Neural progenitor cell (in vitro differentiated cells): ENCODE measurements at regions not wholly inside any gene's neighbourhood (a gene's known extent, or its start where the extent isn't known, plus 50 kb on each side); places are given as distances from the start of the nearest gene placed in this dataset.
A peak's percentile ranks its signal among the peaks of the same experiment; 100 is the strongest.
"Not testable (repeated sequence)": the region's sequence is repeated elsewhere in the genome, so short reads cannot be mapped to it uniquely, and the experiment has no call there.

Experiments used
- DNase-seq: peaks from one replicate; pipeline ENCODE4 v3.0.0-alpha.2; 2016; ENCODE audit warnings: low spot score
- H2AFZ ChIP-seq: fragments of 200-600 bp; sonication (generic); replicated peaks from 2 replicates; pipeline ENCODE4 v1.6.1; 2016; ENCODE audit warnings: antibody characterized with exemption
- H3F3A ChIP-seq: fragments of 200-600 bp; sonication (generic); 2 replicates; pipeline ENCODE4 v1.6.1; 2016; ENCODE audit warnings: antibody characterized with exemption, low read depth
- H3K27ac ChIP-seq: fragments of 200-600 bp; sonication (generic); 2 replicates; pipeline ENCODE4 v1.5.1; 2016; ENCODE audit warnings: mild to moderate bottlenecking
- H3K27me3 ChIP-seq: fragments of 200-600 bp; sonication (generic); 2 replicates; pipeline ENCODE4 v1.6.1; 2016; ENCODE audit warnings: mild to moderate bottlenecking, moderate library complexity
- H3K36me3 ChIP-seq: fragments of 200-600 bp; sonication (generic); 2 replicates; pipeline ENCODE4 v1.5.1; 2016
- H3K4me1 ChIP-seq: fragments of 200-600 bp; sonication (generic); 2 replicates; pipeline ENCODE4 v1.6.1; 2016; ENCODE audit warnings: mixed run types
- H3K4me2 ChIP-seq: fragments of 200-600 bp; sonication (generic); 2 replicates; pipeline ENCODE4 v1.6.1; 2016
- H3K4me3 ChIP-seq: fragments of 200-600 bp; sonication (generic); 2 replicates; pipeline ENCODE4 v1.5.1; 2016
- H3K79me2 ChIP-seq: fragments of 200-600 bp; sonication (generic); 2 replicates; pipeline ENCODE4 v1.6.1; 2016; ENCODE audit warnings: low read depth
- H3K9ac ChIP-seq: fragments of 200-600 bp; sonication (generic); 2 replicates; pipeline ENCODE4 v1.6.1; 2016
- H3K9me3 ChIP-seq: fragments of 200-600 bp; sonication (generic); 2 replicates; pipeline ENCODE4 v1.5.1; 2016; ENCODE audit warnings: low read depth
- H4K20me1 ChIP-seq: fragments of 200-600 bp; sonication (generic); 2 replicates; pipeline ENCODE4 v1.6.1; 2016; ENCODE audit warnings: low read depth
- H3K27ac Mint-ChIP-seq: 3 replicates; pipeline ENCODE4 v1.8.0; 2021; ENCODE audit warnings: mixed read lengths
- H3K27me3 Mint-ChIP-seq: 2 replicates; pipeline ENCODE4 v1.8.0; 2022; ENCODE audit warnings: low read depth, mild to moderate bottlenecking, inconsistent platforms, moderate library complexity, mixed read lengths; ENCODE audit not compliant: insufficient read depth
- H3K36me3 Mint-ChIP-seq: 3 replicates; pipeline ENCODE4 v1.8.0; 2021; ENCODE audit warnings: mixed read lengths
- H3K4me1 Mint-ChIP-seq: 3 replicates; pipeline ENCODE4 v1.8.0; 2021; ENCODE audit warnings: mixed read lengths
- H3K4me3 Mint-ChIP-seq: 3 replicates; pipeline ENCODE4 v1.8.0; 2021; ENCODE audit warnings: mild to moderate bottlenecking, moderate library complexity, mixed read lengths
- H3K9me3 Mint-ChIP-seq: 3 replicates; pipeline ENCODE4 v1.8.0; 2020; ENCODE audit warnings: mixed read lengths
- EZH2 ChIP-seq: fragments of 200-600 bp; sonication (generic); IDR thresholded peaks from 2 replicates; pipeline ENCODE4 v1.6.1; 2017; ENCODE audit warnings: antibody characterized with exemption, mild to moderate bottlenecking, moderate library complexity
- EZH2phosphoT487 ChIP-seq: fragments of 200-600 bp; sonication (generic); IDR thresholded peaks from 2 replicates; pipeline ENCODE4 v1.6.1; 2017; ENCODE audit warnings: antibody characterized with exemption
- TF ChIP-seq, protein P1 (sequence below): fragments of 200-600 bp; sonication (generic); IDR thresholded peaks from 2 replicates; pipeline ENCODE4 v1.5.1; 2017; ENCODE audit warnings: antibody characterized with exemption, mild to moderate bottlenecking

- Mint-ChIP-seq H3K9me3 (peaks cover 8% of the 10 kb centered on the region), H3K4me1 (peaks cover 2% of the 10 kb centered on the region), H3K4me3 (no peak overlapping the region), H3K27me3 (peaks cover 4% of the 10 kb centered on the region), H3K27ac (no peak overlapping the region), H3K36me3 (no peaks in the 10 kb centered on the region)
- Histone ChIP-seq H3K36me3 (no peaks in the 10 kb centered on the region), H3K27ac (no peak overlapping the region), H4K20me1 (no peaks in the 10 kb centered on the region), H3F3A (no peaks in the 10 kb centered on the region), H3K27me3 (no peaks in the 10 kb centered on the region), H3K4me2 (no peak overlapping the region), H3K4me1 (no peaks in the 10 kb centered on the region), H3K9ac (no peak overlapping the region), H2AFZ (no peak overlapping the region), H3K4me3 (no peak overlapping the region), H3K79me2 (no peaks in the 10 kb centered on the region), H3K9me3 (no peaks in the 10 kb centered on the region)
- DNase-seq = no peak
- TF ChIP-seq EZH2phosphoT487 = no peak
- TF ChIP-seq EZH2 = no peak
- TF ChIP-seq, protein P1, sequence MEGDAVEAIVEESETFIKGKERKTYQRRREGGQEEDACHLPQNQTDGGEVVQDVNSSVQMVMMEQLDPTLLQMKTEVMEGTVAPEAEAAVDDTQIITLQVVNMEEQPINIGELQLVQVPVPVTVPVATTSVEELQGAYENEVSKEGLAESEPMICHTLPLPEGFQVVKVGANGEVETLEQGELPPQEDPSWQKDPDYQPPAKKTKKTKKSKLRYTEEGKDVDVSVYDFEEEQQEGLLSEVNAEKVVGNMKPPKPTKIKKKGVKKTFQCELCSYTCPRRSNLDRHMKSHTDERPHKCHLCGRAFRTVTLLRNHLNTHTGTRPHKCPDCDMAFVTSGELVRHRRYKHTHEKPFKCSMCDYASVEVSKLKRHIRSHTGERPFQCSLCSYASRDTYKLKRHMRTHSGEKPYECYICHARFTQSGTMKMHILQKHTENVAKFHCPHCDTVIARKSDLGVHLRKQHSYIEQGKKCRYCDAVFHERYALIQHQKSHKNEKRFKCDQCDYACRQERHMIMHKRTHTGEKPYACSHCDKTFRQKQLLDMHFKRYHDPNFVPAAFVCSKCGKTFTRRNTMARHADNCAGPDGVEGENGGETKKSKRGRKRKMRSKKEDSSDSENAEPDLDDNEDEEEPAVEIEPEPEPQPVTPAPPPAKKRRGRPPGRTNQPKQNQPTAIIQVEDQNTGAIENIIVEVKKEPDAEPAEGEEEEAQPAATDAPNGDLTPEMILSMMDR = no peak
Observed at GRCh38 chr6:150491811-150492172, 107.9 kb upstream of the PLEKHG1 start.

GRCh38 chr6:150492507-150492906, 107.2 kb upstream of the PLEKHG1 start:
- Histone ChIP-seq H3K27me3 (no peaks in the 10 kb centered on the region), H4K20me1 (no peaks in the 10 kb centered on the region), H3F3A (no peaks in the 10 kb centered on the region), H3K9ac (no peak overlapping the region), H3K27ac (no peak overlapping the region), H3K4me3 (no peak overlapping the region), H3K4me1 (no peaks in the 10 kb centered on the region), H3K79me2 (no peaks in the 10 kb centered on the region), H3K4me2 (no peak overlapping the region), H3K36me3 (no peaks in the 10 kb centered on the region), H2AFZ (no peak overlapping the region), H3K9me3 (no peaks in the 10 kb centered on the region)
- peak overlapping the region; percentile 67 for H3K27ac Mint-ChIP-seq
- DNase-seq = no peak
- no peaks in the 10 kb centered on the region for H3K4me1 Mint-ChIP-seq
- H3K4me3 Mint-ChIP-seq = no peak overlapping the region
- TF ChIP-seq EZH2 = no peak
- TF ChIP-seq, protein P1 = no peak
- TF ChIP-seq EZH2phosphoT487 = no peak
- H3K27me3 Mint-ChIP-seq = peaks cover 4% of the 10 kb centered on the region
- no peaks in the 10 kb centered on the region for H3K36me3 Mint-ChIP-seq
- peaks cover 8% of the 10 kb centered on the region for H3K9me3 Mint-ChIP-seq

DNA sequence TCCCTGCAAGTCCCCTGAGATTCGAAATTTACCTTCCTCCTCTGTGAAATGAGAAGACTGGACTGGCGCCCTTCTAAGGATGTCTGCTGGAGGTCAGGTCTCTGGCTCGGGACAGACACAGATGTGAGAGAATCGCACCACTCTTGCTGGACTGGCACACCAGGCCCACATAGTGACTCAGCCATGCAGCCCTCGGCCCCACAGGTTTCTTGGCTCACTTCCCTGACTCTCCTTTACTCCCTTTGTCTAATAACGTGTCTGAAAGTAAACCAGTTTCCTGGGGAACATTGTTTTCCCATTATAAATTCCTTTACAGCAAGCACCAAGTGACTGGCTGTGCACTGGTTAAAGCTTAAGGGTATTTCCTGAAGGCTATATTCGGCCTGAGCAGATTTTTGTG, 106.7 kb upstream of the PLEKHG1 start:
- H3K27ac ChIP-seq = no peak overlapping the region
- Mint-ChIP-seq H3K9me3 (peaks cover 8% of the 10 kb centered on the region), H3K4me3 (no peak overlapping the region), H3K27ac (peak overlapping the region; percentile 67), H3K27me3 (peaks cover 4% of the 10 kb centered on the region), H3K36me3 (no peaks in the 10 kb centered on the region), H3K4me1 (no peaks in the 10 kb centered on the region)
- H3F3A ChIP-seq = no peaks in the 10 kb centered on the region
- H3K4me2 ChIP-seq = no peak overlapping the region
- no peaks in the 10 kb centered on the region for H4K20me1 ChIP-seq
- no peak overlapping the region for H3K4me3 ChIP-seq
- no peaks in the 10 kb centered on the region for H3K79me2 ChIP-seq
- no peaks in the 10 kb centered on the region for H3K36me3 ChIP-seq
- no peak overlapping the region for H2AFZ ChIP-seq
- TF ChIP-seq, protein P1 = no peak
- TF ChIP-seq EZH2 (no peak), EZH2phosphoT487 (no peak)
- H3K9me3 ChIP-seq = no peaks in the 10 kb centered on the region
- H3K27me3 ChIP-seq = no peaks in the 10 kb centered on the region
- no peak overlapping the region for H3K9ac ChIP-seq
- H3K4me1 ChIP-seq = no peaks in the 10 kb centered on the region
- DNase-seq = no peak

DNA sequence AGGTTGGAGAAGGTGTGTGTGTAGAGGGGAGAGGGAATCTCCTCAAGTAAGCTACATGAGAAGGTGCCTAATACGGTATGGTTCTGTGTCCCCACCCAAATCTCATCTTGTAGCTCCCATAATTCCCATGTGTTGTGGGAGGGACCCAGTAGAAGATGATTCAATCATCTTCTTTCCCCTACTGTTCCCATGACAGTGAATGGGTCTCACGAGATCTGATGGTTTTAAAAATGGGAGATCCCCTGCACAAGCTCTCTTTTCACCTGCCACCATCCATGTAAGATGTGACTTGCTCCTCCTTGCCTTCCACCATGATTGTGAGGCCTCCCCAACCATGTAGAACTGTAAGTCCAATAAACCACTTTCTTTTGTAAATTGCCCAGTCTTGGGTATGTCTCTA, 106.1 kb upstream of the PLEKHG1 start:
- not testable (repeated sequence) for H3K9ac ChIP-seq, H3K27me3 Mint-ChIP-seq, H3K27ac ChIP-seq, H3K27ac Mint-ChIP-seq, H3K36me3 Mint-ChIP-seq, H4K20me1 ChIP-seq, H3K4me3 ChIP-seq, H3K4me1 Mint-ChIP-seq, H3K36me3 ChIP-seq, H3K27me3 ChIP-seq, H3K79me2 ChIP-seq, H3K4me2 ChIP-seq, H3F3A ChIP-seq, H3K4me3 Mint-ChIP-seq, H3K9me3 Mint-ChIP-seq, DNase-seq, H2AFZ ChIP-seq, H3K4me1 ChIP-seq, H3K9me3 ChIP-seq
